SK-MEL-5 (cell line): ENCODE measurements at regions not wholly inside any gene's neighbourhood (a gene's known extent, or its start where the extent isn't known, plus 50 kb on each side); places are given as distances from the start of the nearest gene placed in this dataset.

Experiments
- DNase-seq: peaks from one replicate; pipeline ENCODE4 v3.0.0-alpha.2; 2016; ENCODE audit warnings: low read depth, low spot score
- in situ Hi-C: cut with HindIII; loops from 2 replicates; pipeline ENCODE4 v1.10.0; 2016; ENCODE audit warnings: low sequenced_read_pairs, high pct_unique_total_duplicates, low pct_unique_long_range_greater_than_20kb

DNA sequence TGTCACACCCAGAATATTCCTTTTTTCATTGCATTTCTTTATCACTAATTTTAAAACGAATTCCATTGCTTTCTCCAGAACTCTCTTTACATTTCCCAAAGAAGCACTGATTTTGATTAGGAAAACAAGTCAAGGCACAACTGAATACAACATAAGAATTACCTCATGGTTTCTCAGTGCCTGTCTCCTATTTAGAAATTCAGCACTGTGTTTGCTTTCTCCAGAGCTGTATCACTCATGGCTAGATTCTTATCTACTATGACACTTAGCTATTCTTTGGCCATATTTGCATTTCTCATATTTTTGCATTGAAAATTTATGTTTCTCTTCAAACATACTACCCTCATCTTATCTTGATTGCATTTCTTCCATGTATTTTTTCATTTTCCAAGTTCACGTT lies 1402.0 kb downstream of the MRPL39 start:
- no peak for DNase-seq
- in situ Hi-C loops: no loop called here

- in situ Hi-C loops: no loop called here
- no peak for DNase-seq
These were observed 1402.6 kb downstream of the MRPL39 start for GRCh38 chr21:24204641-24205040.

DNA sequence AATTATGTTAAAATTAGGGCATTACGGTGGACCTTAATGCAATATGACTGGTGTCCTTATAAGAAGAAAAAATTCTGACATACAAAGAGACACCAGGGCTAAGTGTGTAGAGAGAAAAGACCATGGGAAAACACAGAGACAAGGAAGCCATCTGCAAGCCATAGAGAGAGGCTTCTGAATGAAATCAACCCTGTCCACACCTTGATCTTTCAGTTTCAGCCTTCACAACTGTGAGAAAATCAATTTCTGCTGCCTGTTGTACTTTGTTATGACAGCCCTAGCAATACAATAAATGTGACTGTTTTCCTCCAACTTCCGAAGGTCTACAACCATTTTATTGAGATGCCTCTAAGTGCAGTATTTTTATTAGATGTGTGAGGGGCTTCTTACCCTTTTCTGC lies 1407.2 kb downstream of the MRPL39 start:
- in situ Hi-C loops: no loop called here
- DNase-seq: no peak

GRCh38 chr21:24197923-24198322 lies 1409.4 kb downstream of the MRPL39 start:
- DNase-seq: no peak
- in situ Hi-C loops: no loop called here

- in situ Hi-C loops: no loop called here
- DNase-seq: no peak
These were observed 1410.1 kb downstream of the MRPL39 start for GRCh38 chr21:24197132-24197643.

DNA sequence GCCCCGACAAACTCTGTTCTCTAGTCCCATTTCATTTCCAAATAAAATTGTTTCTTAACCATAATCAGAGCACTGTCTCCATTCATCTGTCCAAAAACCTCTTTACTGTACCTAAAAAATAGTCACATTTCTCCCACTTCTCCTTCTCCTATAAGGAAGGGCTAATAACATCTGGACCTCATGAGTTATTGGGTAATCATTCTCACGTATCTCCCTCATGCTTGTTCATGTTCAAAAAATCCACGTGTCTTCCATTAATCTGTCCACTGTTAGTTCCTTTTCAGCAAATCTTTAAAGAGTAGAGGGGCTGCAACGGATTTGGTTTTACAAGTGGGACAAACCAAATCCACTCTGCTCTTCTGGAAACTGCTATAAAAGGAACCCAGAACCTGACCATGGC lies 1418.8 kb downstream of the MRPL39 start:
- no peak for DNase-seq
- in situ Hi-C loops: no loop called here

- in situ Hi-C loops: no loop called here
These were observed 1424.2 kb downstream of the MRPL39 start for GRCh38 chr21:24183077-24183476.

GRCh38 chr21:24179110-24179509 lies 1428.2 kb downstream of the MRPL39 start:
- DNase-seq: no peak

More at GRCh38 chr21:24183077-24183476, 1424.2 kb downstream of the MRPL39 start:
- no peak for DNase-seq

DNA sequence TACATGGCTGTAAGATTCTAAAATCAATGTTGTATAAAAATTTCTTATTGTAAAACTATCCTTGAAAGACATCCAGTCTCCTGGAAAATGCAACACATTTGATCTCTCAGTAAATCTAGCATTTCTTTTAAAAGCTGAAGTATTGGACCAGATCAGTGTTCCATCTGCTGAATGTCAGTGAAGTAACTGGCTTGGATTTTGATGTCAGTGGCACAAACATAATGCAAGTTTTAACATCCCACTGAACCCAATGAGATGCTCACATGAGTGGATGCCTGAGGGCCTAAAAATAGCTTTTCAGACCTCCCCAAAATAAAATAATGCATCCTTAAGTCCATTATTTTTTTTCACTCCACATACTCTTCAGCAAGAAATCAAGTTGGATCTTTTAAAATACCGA lies 1432.2 kb downstream of the MRPL39 start:
- in situ Hi-C loops: no loop called here
- no peak for DNase-seq

More at GRCh38 chr21:24179110-24179509, 1428.2 kb downstream of the MRPL39 start:
- in situ Hi-C loops: no loop called here

DNA sequence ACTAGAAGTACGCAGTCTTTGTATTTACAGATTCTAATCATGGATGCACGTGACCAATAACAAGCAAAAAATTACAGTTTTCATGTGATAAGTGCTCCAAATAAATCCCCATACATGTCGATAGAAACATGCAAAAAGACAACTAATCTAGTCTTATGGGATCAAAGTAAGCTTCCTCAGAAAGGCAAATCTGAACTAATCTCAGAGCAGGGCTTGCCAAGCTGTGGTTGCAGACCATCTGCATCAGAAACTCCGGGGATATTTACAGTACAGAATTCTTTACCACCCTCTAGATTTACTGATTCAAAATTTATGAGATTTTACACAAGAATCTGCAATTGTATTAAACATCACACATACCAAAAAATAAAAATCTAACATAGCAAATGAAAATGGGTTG lies 1435.5 kb downstream of the MRPL39 start:
- in situ Hi-C loops: no loop called here
- DNase-seq: no peak

GRCh38 chr21:24163539-24163938 lies 1443.7 kb downstream of the MRPL39 start:
- in situ Hi-C loops: no loop called here
- no peak for DNase-seq

DNA sequence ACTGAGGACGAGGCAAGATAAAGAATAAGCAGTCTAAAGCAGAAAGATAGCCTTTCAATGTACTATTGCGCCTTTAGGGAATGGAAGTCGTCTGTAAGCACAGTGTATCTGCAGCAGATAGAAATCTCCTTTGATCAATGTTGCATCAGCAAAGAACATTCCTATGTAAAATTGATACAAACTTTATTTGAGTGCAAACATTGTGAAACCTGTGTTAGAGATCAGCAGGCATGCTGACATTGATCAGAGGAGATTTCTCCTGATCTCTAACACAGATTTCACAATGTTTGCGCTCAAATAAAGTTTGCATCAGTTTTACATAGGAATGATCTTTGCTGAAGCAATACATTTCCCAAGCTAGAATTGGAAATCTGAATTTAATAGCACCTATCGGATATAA lies 1446.8 kb downstream of the MRPL39 start:
- no peak for DNase-seq
- in situ Hi-C loops: no loop called here

- in situ Hi-C loops: no loop called here
- no peak for DNase-seq
These were observed 1454.1 kb downstream of the MRPL39 start for GRCh38 chr21:24153137-24153536.

DNA sequence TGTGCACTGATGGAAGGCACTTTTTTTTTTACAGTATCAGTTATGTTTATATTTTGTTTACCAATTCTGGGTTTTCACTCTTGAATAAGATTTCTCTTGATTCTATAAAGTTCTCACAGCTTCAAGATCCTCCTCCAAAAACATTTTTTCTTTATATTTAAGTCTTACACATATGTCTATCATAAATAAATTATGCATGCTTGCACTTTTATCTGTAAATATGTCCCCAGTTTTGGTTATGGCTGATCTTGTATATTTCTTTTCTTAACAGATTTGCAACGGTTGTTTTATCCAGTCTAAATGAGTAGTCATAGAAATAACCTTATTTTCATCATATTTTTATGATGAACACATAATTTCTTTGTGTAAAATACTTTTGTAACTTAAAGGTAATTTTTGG lies 1456.5 kb downstream of the MRPL39 start:
- no peak for DNase-seq
- in situ Hi-C loops: no loop called here

DNA sequence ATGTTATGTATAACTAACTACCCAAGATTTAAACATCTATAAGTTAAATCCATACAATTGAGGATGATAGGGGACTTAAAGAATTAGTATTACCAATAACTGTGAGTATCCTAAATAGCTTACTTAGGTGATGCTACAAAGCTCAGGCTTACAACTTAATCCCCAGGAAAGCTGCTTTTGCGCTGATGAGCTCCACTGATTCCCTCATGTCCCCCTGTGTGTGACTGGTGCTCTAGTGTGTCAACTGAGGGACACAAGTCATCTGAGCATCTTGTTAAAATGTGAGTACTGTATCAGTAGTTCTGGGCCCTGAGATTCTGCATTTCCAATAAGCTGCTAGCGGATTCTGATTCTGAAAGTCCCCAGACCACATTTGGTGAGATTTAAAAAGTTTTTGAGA lies 1458.8 kb downstream of the MRPL39 start:
- in situ Hi-C loops: no loop called here
- DNase-seq: no peak

GRCh38 chr21:24147674-24148073 lies 1459.6 kb downstream of the MRPL39 start:
- no peak for DNase-seq
- in situ Hi-C loops: no loop called here

- no peak for DNase-seq
- in situ Hi-C loops: no loop called here
These were observed 1476.2 kb downstream of the MRPL39 start for GRCh38 chr21:24131056-24131455.

GRCh38 chr21:24127651-24128050 lies 1479.6 kb downstream of the MRPL39 start:
- in situ Hi-C loops: no loop called here

DNA sequence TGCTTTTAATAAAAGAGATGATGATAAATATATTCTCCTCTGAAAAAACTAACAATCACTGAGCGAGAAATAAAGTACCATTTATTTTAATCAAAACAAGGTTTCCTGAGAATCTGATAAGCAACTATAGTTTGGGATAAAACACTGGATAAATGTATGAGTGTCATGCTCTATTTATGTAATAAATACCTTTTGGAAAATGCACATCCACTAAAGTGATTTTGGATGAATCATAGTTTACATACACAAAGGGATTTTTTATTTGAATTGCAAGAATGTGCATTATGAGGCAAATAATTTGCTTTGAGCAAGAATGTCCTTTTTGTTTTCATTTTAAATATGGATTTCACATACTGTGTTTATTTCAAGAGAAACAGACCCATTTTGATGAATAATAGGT lies 1483.5 kb downstream of the MRPL39 start:
- DNase-seq: no peak
- in situ Hi-C loops: no loop called here

More at GRCh38 chr21:24127651-24128050, 1479.6 kb downstream of the MRPL39 start:
- DNase-seq: no peak
